ENCODE measurements at regions not wholly inside any gene's neighbourhood (a gene's known extent, or its start where the extent isn't known, plus 50 kb on each side); places are given as distances from the start of the nearest gene placed in this dataset.
"Not testable (repeated sequence)": the region's sequence is repeated elsewhere in the genome, so short reads cannot be mapped to it uniquely, and the experiment has no call there.

DNA sequence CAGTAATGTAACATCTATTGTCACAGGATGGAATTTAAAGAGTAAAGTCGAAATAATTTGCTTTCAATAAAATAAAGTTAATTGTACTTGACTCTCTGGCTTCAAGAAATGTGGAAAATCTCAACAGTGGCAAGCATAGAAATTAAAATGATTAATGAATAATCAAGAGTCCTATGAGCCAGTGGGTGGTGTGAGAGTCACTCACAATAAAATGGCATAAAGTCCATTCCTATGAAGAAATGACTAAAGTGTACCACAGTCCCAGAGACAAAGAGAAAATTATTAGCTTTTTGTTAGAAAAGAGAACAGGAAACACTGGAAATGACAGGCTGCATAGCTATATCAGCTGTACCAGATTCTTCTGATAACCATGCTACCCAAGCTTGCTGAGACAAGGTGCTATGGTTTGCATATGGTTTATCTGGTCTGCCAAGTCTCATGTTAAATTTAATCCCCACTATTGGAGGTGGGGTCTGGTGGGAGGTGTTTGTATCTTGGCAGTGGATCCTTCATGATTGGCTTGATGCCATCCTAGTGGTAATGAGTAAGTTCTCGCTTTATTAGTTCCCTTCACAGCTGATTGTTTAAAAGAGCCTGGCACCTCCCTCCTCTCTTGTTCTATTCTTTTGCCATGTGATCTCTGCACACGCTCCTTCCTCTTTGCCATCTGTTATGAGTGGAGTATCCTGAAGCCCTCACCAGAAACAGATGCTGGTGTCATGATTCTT is 647.7 kb upstream of the ITGA1 start:
- intact Hi-C loops (cut with DNase I) = no loop called here
- H3K27ac ChIP-seq = no peak overlapping the region
- H3K4me1 ChIP-seq = no peaks in the 10 kb centered on the region
- DNase-seq (no peak), ATAC-seq (no peak)
- H3K9me3 ChIP-seq = no peaks in the 10 kb centered on the region
- H3K27me3 ChIP-seq = no peaks in the 10 kb centered on the region
- TF ChIP-seq, protein P1, sequence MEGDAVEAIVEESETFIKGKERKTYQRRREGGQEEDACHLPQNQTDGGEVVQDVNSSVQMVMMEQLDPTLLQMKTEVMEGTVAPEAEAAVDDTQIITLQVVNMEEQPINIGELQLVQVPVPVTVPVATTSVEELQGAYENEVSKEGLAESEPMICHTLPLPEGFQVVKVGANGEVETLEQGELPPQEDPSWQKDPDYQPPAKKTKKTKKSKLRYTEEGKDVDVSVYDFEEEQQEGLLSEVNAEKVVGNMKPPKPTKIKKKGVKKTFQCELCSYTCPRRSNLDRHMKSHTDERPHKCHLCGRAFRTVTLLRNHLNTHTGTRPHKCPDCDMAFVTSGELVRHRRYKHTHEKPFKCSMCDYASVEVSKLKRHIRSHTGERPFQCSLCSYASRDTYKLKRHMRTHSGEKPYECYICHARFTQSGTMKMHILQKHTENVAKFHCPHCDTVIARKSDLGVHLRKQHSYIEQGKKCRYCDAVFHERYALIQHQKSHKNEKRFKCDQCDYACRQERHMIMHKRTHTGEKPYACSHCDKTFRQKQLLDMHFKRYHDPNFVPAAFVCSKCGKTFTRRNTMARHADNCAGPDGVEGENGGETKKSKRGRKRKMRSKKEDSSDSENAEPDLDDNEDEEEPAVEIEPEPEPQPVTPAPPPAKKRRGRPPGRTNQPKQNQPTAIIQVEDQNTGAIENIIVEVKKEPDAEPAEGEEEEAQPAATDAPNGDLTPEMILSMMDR (IDR thresholded peaks at IDR 0.05) = no peak
- H3K36me3 ChIP-seq = no peaks in the 10 kb centered on the region
- no peak overlapping the region for H3K4me3 ChIP-seq

DNA sequence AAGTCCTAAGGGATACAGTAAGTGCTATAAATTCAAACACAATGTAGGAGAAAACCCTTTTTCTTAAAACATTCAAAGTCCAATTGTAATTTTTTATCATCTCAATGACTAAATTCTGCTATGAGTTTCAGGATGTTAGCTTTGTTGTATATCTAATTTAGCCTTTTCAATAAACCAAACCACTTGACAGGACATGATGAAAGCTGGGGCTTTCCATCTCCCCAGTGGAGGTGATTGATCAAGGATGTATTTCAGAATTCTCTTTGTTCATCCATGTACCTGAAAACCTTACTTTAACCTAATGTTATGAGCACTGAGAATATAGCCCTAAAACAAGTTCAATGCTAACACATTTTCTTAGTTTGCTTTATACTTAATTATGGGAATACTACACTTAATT is 639.0 kb upstream of the ITGA1 start:
- H3K9me3 ChIP-seq = no peaks in the 10 kb centered on the region
- no peaks in the 10 kb centered on the region for H3K4me1 ChIP-seq
- H3K4me3 ChIP-seq = no peak overlapping the region
- no peak overlapping the region for H3K27ac ChIP-seq
- DNase-seq (no peak), ATAC-seq (no peak)
- H3K36me3 ChIP-seq = no peaks in the 10 kb centered on the region
- TF ChIP-seq, protein P1 (IDR thresholded peaks at IDR 0.05) = no peak
- intact Hi-C loops (cut with DNase I) = no loop called here
- H3K27me3 ChIP-seq = no peaks in the 10 kb centered on the region

DNA sequence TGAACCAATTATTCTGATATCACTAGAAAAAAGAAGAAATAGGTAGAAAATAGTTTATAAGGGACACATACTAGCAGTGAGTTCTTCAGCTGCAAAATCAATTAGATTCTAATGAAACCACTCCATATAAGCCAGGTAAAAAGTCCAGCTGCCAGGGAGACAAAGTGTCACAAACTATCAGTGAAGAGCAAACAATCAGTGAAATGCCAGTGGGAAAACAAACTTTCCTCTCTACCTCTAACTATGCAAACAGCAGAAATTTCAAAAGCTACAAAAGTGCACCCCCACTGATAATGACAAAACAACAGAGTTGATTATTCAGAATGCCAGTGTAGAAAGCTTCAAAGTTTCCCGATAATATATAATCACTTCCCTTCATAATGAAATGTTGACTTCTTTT is 637.2 kb upstream of the ITGA1 start:
- Histone ChIP-seq H3K4me3 (no peak overlapping the region), H3K9me3 (no peaks in the 10 kb centered on the region), H3K36me3 (no peaks in the 10 kb centered on the region), H3K27me3 (no peaks in the 10 kb centered on the region), H3K27ac (no peak overlapping the region), H3K4me1 (no peaks in the 10 kb centered on the region)
- TF ChIP-seq, protein P1 (IDR thresholded peaks at IDR 0.05) = no peak
- intact Hi-C loops (cut with DNase I) = no loop called here
- DNase-seq = no peak
- ATAC-seq = no peak

DNA sequence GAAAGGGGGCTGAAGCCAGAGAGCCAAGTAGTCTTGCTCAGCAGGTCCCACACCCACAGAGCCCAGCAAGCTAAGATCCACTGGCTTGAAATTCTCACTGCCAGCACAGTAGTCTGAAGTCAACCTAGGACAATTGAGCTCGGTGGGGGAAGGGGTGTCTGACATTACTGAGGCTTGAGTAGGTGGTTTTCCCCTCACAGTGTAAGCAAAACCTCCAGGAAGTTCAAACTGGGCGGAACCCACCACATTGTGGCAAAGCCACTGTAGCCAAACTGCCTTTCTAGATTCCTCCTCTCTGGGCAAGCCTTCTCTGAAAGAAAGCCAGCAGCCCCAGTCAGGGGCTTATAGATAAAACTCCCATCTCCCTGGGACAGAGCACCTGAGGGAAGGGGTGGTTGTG is 630.9 kb upstream of the ITGA1 start:
- H3K27me3 ChIP-seq; H3K27ac ChIP-seq; H3K9me3 ChIP-seq; H3K4me3 ChIP-seq; H3K4me1 ChIP-seq; H3K36me3 ChIP-seq; DNase-seq; ATAC-seq; intact Hi-C loops (cut with DNase I): not testable (repeated sequence)

DNA sequence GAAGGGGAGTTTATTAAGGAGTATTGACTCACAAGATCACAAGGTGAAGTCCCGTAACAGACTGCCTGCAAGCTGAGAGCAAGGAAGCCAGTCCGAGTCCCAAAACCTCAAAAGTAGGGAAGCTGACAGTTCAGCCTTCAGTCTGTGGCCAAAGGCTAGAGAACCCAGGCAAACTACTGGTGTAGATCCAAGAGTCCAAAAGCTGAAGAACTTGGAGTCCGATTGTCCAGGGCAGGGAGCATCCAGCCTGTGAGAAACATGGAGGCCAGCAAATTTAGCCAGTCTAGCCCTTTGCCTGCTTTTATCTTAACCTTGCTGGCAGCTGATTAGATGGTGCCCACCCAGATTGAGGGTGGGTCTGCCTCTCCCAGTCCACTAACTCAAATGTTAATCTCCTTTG is 621.9 kb upstream of the ITGA1 start:
- H3K4me1 ChIP-seq; ATAC-seq; H3K36me3 ChIP-seq; H3K9me3 ChIP-seq; H3K4me3 ChIP-seq; DNase-seq; intact Hi-C loops (cut with DNase I); H3K27ac ChIP-seq; H3K27me3 ChIP-seq: not testable (repeated sequence)

DNA sequence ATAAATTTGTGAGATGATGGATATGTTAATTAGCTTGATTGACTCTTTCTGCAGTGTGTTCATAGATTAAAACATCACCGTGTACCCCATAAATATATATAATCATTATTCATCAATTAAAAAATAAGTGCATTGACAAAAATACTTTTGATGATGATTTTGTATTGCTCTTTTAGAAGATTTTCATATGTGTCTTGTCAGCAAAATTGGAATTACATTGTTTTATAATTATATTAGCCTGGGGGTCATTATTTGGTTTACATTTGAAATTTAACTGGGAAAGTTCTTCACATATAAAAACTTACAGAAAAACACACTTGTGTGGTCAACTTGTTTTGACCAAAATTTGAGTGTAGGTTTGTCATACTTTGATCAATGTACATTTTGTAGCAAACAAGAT is 614.6 kb upstream of the ITGA1 start:
- no peak for ATAC-seq

More for the DNA sequence above, 614.6 kb upstream of the ITGA1 start:
- H3K27me3 ChIP-seq = no peaks in the 10 kb centered on the region
- no peak overlapping the region for H3K4me3 ChIP-seq
- no peak overlapping the region for H3K27ac ChIP-seq
- H3K9me3 ChIP-seq = no peaks in the 10 kb centered on the region
- DNase-seq = no peak
- TF ChIP-seq, protein P1 (IDR thresholded peaks at IDR 0.05) = no peak
- no peaks in the 10 kb centered on the region for H3K36me3 ChIP-seq
- intact Hi-C loops (cut with DNase I) = no loop called here
- H3K4me1 ChIP-seq = no peaks in the 10 kb centered on the region

Measured in upper lobe of right lung (tissue), 1 donor.